ENCODE measurements at regions not wholly inside any gene's neighbourhood (a gene's known extent, or its start where the extent isn't known, plus 50 kb on each side); places are given as distances from the start of the nearest gene placed in this dataset.

DNA sequence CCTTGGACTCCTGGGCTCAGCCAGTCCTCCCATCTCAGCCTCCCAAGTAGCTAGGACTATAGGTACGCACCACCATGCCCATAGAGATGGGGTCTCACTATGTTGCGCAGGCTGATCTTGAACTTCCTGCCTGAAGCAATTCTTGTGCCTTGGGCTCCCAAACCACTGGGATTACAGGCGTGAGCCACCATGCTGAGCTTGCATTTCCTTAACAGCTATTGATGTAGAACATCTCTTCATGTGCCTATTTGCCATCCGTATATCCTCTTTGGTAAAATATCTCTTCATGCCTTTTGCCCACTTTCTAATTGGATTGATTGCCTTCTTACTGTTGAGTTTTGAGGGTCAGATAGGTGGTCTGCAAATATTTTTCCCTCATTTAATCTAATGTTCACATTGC is 208.9 kb upstream of the TLE3 start:
- Histone ChIP-seq H3K27ac (ENCODE audit: insufficient read depth, low read length) (no peak overlapping the region), H3K27me3 (ENCODE audit: control insufficient read depth, insufficient read depth, low read length) (no peaks in the 10 kb centered on the region), H2AFZ (ENCODE audit: low read length) (no peak overlapping the region), H3K36me3 (ENCODE audit: control insufficient read depth, insufficient read depth, low read length) (no peaks in the 10 kb centered on the region), H3K9me3 (ENCODE audit: control insufficient read depth, insufficient read depth, low read depth, low read length) (no peaks in the 10 kb centered on the region), H3K4me1 (ENCODE audit: control insufficient read depth, extremely low read depth, insufficient read depth, low read length) (no peaks in the 10 kb centered on the region), H3K79me2 (ENCODE audit: control insufficient read depth, insufficient read depth, low read length) (no peaks in the 10 kb centered on the region), H3K4me2 (ENCODE audit: extremely low read depth, insufficient read depth, low read length) (no peak overlapping the region), H3K9ac (ENCODE audit: insufficient read depth, low read length) (no peak overlapping the region), H3K4me3 (replicated peaks in 1 of 4; ENCODE audit: control extremely low read depth in 1 of 4, insufficient read depth in 1 of 4, low read depth in 3 of 4, low read length in 4 of 4) (no peak overlapping the region), H4K20me1 (ENCODE audit: control insufficient read depth, extremely low read depth, insufficient read depth, low read length) (no peaks in the 10 kb centered on the region)
- no peak for DNase-seq (ENCODE audit: low read depth in 2 of 2)
- TF ChIP-seq, protein P1, sequence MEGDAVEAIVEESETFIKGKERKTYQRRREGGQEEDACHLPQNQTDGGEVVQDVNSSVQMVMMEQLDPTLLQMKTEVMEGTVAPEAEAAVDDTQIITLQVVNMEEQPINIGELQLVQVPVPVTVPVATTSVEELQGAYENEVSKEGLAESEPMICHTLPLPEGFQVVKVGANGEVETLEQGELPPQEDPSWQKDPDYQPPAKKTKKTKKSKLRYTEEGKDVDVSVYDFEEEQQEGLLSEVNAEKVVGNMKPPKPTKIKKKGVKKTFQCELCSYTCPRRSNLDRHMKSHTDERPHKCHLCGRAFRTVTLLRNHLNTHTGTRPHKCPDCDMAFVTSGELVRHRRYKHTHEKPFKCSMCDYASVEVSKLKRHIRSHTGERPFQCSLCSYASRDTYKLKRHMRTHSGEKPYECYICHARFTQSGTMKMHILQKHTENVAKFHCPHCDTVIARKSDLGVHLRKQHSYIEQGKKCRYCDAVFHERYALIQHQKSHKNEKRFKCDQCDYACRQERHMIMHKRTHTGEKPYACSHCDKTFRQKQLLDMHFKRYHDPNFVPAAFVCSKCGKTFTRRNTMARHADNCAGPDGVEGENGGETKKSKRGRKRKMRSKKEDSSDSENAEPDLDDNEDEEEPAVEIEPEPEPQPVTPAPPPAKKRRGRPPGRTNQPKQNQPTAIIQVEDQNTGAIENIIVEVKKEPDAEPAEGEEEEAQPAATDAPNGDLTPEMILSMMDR (conservative IDR thresholded peaks at IDR 0.05 in 1 of 2, IDR thresholded peaks at IDR 0.05 in 1 of 2; ENCODE audit: low read depth in 1 of 2, low read length in 2 of 2), result no peak
- TF ChIP-seq EZH2 (IDR thresholded peaks at IDR 0.05; ENCODE audit: low read length, missing control alignments), result no peak

DNA sequence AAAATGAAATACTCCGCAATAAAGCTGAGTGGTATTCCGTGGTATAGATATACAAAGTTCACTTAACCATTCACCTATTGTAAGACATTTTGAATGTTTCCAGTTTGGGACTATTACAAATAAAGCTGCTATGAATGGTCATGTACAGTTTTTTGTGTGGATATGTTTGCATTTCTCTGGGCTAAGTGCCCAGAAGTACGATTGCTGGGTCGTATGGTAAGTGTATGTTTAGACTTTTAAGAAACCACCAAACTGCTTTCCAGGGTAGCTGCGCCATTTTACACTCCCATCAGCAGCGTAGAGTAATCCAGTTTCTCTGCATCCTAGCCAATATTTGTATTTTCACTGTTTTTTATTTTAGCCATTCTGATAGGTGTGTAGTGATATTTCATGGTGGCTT is 208.4 kb upstream of the TLE3 start:
- H2AFZ ChIP-seq (ENCODE audit: low read length), result no peak overlapping the region
- H3K4me2 ChIP-seq (ENCODE audit: extremely low read depth, insufficient read depth, low read length), result no peak overlapping the region
- no peak overlapping the region for H3K9ac ChIP-seq (ENCODE audit: insufficient read depth, low read length)
- H3K27ac ChIP-seq (ENCODE audit: insufficient read depth, low read length), result no peak overlapping the region
- TF ChIP-seq, protein P1 (conservative IDR thresholded peaks at IDR 0.05 in 1 of 2, IDR thresholded peaks at IDR 0.05 in 1 of 2; ENCODE audit: low read depth in 1 of 2, low read length in 2 of 2), result no peak
- no peak for TF ChIP-seq EZH2 (IDR thresholded peaks at IDR 0.05; ENCODE audit: low read length, missing control alignments)
- H3K9me3 ChIP-seq (ENCODE audit: control insufficient read depth, insufficient read depth, low read depth, low read length), result no peaks in the 10 kb centered on the region
- H3K36me3 ChIP-seq (ENCODE audit: control insufficient read depth, insufficient read depth, low read length), result no peaks in the 10 kb centered on the region
- no peaks in the 10 kb centered on the region for H3K27me3 ChIP-seq (ENCODE audit: control insufficient read depth, insufficient read depth, low read length)
- no peaks in the 10 kb centered on the region for H3K79me2 ChIP-seq (ENCODE audit: control insufficient read depth, insufficient read depth, low read length)
- H3K4me1 ChIP-seq (ENCODE audit: control insufficient read depth, extremely low read depth, insufficient read depth, low read length), result no peaks in the 10 kb centered on the region
- H3K4me3 ChIP-seq (replicated peaks in 1 of 4; ENCODE audit: control extremely low read depth in 1 of 4, insufficient read depth in 1 of 4, low read depth in 3 of 4, low read length in 4 of 4), result no peak overlapping the region
- DNase-seq (ENCODE audit: low read depth in 2 of 2), result peak in 1 of 2 donors; percentile 48
- no peaks in the 10 kb centered on the region for H4K20me1 ChIP-seq (ENCODE audit: control insufficient read depth, extremely low read depth, insufficient read depth, low read length)

DNA sequence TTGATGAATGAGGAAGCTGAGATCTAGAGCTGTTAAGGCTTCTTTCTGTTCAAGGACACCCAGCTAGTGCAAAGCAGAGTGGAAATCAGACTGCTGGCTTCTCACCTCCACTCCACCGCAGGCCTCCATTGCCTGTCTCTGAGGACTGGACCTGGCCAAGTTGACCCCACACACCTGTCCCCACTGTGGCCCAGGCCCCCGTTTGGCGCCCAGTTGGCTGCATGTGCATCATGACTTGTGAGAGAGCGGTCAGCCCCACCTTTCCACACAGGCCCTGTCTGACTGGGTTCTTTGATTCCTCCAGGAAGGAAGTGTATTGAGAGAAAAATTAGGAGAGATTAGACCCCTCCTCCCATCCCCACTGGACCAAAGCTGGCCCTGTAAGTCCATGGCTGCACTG is 206.3 kb upstream of the TLE3 start:
- no peaks in the 10 kb centered on the region for H4K20me1 ChIP-seq (ENCODE audit: control insufficient read depth, extremely low read depth, insufficient read depth, low read length)
- H2AFZ ChIP-seq (ENCODE audit: low read length), result no peak overlapping the region
- no peak overlapping the region for H3K4me2 ChIP-seq (ENCODE audit: extremely low read depth, insufficient read depth, low read length)
- H3K36me3 ChIP-seq (ENCODE audit: control insufficient read depth, insufficient read depth, low read length), result no peaks in the 10 kb centered on the region
- no peak for TF ChIP-seq EZH2 (IDR thresholded peaks at IDR 0.05; ENCODE audit: low read length, missing control alignments)
- TF ChIP-seq, protein P1 (conservative IDR thresholded peaks at IDR 0.05 in 1 of 2, IDR thresholded peaks at IDR 0.05 in 1 of 2; ENCODE audit: low read depth in 1 of 2, low read length in 2 of 2), result no peak
- H3K27ac ChIP-seq (ENCODE audit: insufficient read depth, low read length), result no peak overlapping the region
- no peaks in the 10 kb centered on the region for H3K4me1 ChIP-seq (ENCODE audit: control insufficient read depth, extremely low read depth, insufficient read depth, low read length)
- DNase-seq (ENCODE audit: low read depth in 2 of 2), result no peak
- no peaks in the 10 kb centered on the region for H3K79me2 ChIP-seq (ENCODE audit: control insufficient read depth, insufficient read depth, low read length)
- no peaks in the 10 kb centered on the region for H3K9me3 ChIP-seq (ENCODE audit: control insufficient read depth, insufficient read depth, low read depth, low read length)
- no peak overlapping the region for H3K4me3 ChIP-seq (replicated peaks in 1 of 4; ENCODE audit: control extremely low read depth in 1 of 4, insufficient read depth in 1 of 4, low read depth in 3 of 4, low read length in 4 of 4)
- no peak overlapping the region for H3K9ac ChIP-seq (ENCODE audit: insufficient read depth, low read length)
- no peaks in the 10 kb centered on the region for H3K27me3 ChIP-seq (ENCODE audit: control insufficient read depth, insufficient read depth, low read length)
